ENCODE measurements at regions not wholly inside any gene's neighbourhood (a gene's known extent, or its start where the extent isn't known, plus 50 kb on each side); places are given as distances from the start of the nearest gene placed in this dataset.

GRCh38 chr4:176898791-176899190, 106.1 kb upstream of the VEGFC start:
- ChIA-PET CTCF (interaction anchor here (2.6 kb wide), 1 partner anchor 148 kb away, joined by 13 read pairs; no protein-coding TSS in a partner anchor), POLR2A (no interaction called here)
- Histone ChIP-seq H3K4me1 (ENCODE audit: control insufficient read depth, extremely low read depth, insufficient read depth, low read length) (peaks cover 17% of the 10 kb centered on the region), H3K9me1 (replicated peaks; ENCODE audit: control insufficient read depth, extremely low read depth, insufficient read depth, low read length) (no peaks in the 10 kb centered on the region), H3K4me3 (replicated peaks in 1 of 3; ENCODE audit: insufficient read depth in 1 of 3, low read depth in 1 of 3, low read length in 3 of 3) (no peak overlapping the region), H4K20me1 (replicated peaks; ENCODE audit: control insufficient read depth, extremely low read depth, insufficient read depth, low read length) (no peaks in the 10 kb centered on the region), H3K36me3 (ENCODE audit: control insufficient read depth in 2 of 2, extremely low read depth in 1 of 2, insufficient read depth in 2 of 2, low read length in 2 of 2) (no peaks in the 10 kb centered on the region), H3K9me3 (replicated peaks; ENCODE audit: control insufficient read depth, insufficient read depth, low read length) (no peaks in the 10 kb centered on the region), H3K27ac (ENCODE audit: insufficient read depth, low read depth, low read length) (no peak overlapping the region), H3K27me3 (ENCODE audit: control insufficient read depth in 2 of 2, insufficient read depth in 2 of 2, low read length in 2 of 2) (no peaks in the 10 kb centered on the region), H3K9ac (replicated peaks; ENCODE audit: extremely low read depth, insufficient read depth, low read length) (no peak overlapping the region), H3K4me2 (ENCODE audit: insufficient read depth, low read length) (no peak overlapping the region), H2AFZ (ENCODE audit: low read depth, low read length) (no peak overlapping the region), H3K79me2 (ENCODE audit: control insufficient read depth, insufficient read depth, low read length) (no peaks in the 10 kb centered on the region)
- dilution Hi-C loops (cut with MboI; ENCODE audit: extremely low pct_ligation_motif_present, low sequenced_read_pairs): no loop called here
- no peak for FAIRE-seq
- intact Hi-C loops (cut with micrococcal nuclease): no loop called here
- TF ChIP-seq MAX (IDR thresholded peaks at IDR 0.05; ENCODE audit: insufficient read depth, insufficient read length) (no peak), FOS (IDR thresholded peaks at IDR 0.05; ENCODE audit: borderline replicate concordance, insufficient read depth, low read length) (no peak), MYC (IDR thresholded peaks at IDR 0.05; ENCODE audit: low read depth, low read length) (no peak), GATA2 (IDR thresholded peaks at IDR 0.05; ENCODE audit: insufficient read depth, insufficient read length, low read depth, low read length) (no peak)
- BruUV-seq (replicated peaks): no TSS peak
- DNase-seq (ENCODE audit: low read depth, low spot score): no peak

DNA sequence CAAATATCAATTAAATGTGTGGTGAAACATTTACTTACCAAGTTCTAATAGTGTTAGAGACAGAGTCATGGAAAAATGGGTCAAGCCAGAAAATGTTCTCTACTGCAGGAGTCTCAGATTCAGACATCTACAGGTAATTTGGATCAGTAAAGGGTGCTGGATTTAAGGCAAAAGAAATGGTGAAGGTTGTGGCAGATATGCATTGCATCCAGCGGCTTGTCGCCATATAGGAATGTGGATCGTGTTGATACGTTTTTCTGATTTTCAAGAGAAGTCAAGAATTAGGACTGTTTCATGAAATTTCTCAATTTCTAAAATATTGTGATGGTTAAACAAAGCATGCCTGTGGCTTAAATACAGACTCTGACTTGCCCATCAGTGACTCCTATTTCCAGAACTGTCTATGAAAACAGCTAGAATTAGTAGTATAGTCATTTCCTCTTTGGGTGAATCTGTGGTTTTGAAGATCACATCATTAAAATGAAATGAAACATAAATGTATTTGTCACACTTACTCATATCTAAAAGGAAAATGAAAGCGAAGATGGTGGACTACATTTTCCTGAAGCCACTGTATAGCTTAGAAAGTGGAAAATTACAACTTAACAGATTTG, 110.1 kb upstream of the VEGFC start:
- H3K27me3 ChIP-seq (ENCODE audit: control insufficient read depth in 2 of 2, insufficient read depth in 2 of 2, low read length in 2 of 2): no peaks in the 10 kb centered on the region
- H3K4me2 ChIP-seq (ENCODE audit: insufficient read depth, low read length): peak overlapping the region; percentile 86
- intact Hi-C loops (cut with micrococcal nuclease) (loop anchor here (1.0 to 5.0 kb wide), 3 partner anchors 16 to 111 kb away; partner anchors contain the start of gene VEGFC), dilution Hi-C loops (cut with MboI; ENCODE audit: extremely low pct_ligation_motif_present, low sequenced_read_pairs) (no loop called here)
- H3K9me3 ChIP-seq (replicated peaks; ENCODE audit: control insufficient read depth, insufficient read depth, low read length): no peaks in the 10 kb centered on the region
- no peaks in the 10 kb centered on the region for H3K79me2 ChIP-seq (ENCODE audit: control insufficient read depth, insufficient read depth, low read length)
- peak overlapping the region; percentile 49 for H2AFZ ChIP-seq (ENCODE audit: low read depth, low read length)
- ChIA-PET CTCF (interaction anchor here (0.7 to 3.0 kb wide), 8 partner anchors 9 to 436 kb away, joined by 3 to 25 read pairs (median 3); partner anchors contain the start of gene VEGFC), POLR2A (no interaction called here)
- peak; percentile 35 for FAIRE-seq
- TSS peak; percentile 72 for BruUV-seq (replicated peaks)
- no peaks in the 10 kb centered on the region for H3K9me1 ChIP-seq (replicated peaks; ENCODE audit: control insufficient read depth, extremely low read depth, insufficient read depth, low read length)
- H3K27ac ChIP-seq (ENCODE audit: insufficient read depth, low read depth, low read length): peak overlapping the region; percentile 55
- no peaks in the 10 kb centered on the region for H3K36me3 ChIP-seq (ENCODE audit: control insufficient read depth in 2 of 2, extremely low read depth in 1 of 2, insufficient read depth in 2 of 2, low read length in 2 of 2)
- H3K9ac ChIP-seq (replicated peaks; ENCODE audit: extremely low read depth, insufficient read depth, low read length): no peak overlapping the region
- H4K20me1 ChIP-seq (replicated peaks; ENCODE audit: control insufficient read depth, extremely low read depth, insufficient read depth, low read length): no peaks in the 10 kb centered on the region
- TF ChIP-seq FOS (IDR thresholded peaks at IDR 0.05; ENCODE audit: borderline replicate concordance, insufficient read depth, low read length) (peak; percentile 79), POLR2A (IDR thresholded peaks at IDR 0.05; ENCODE audit: low read depth, low read length) (no peak), EZH2 (IDR thresholded peaks at IDR 0.05; ENCODE audit: borderline replicate concordance, low read depth, low read length, severe bottlenecking) (no peak), CTCF (IDR thresholded peaks at IDR 0.05; ENCODE audit: extremely low read depth in 1 of 2, insufficient read depth in 1 of 2, low read depth in 1 of 2, low read length in 2 of 2) (no peak), JUN (IDR thresholded peaks at IDR 0.05; ENCODE audit: borderline replicate concordance, insufficient read depth, insufficient read length, low read depth) (no peak), MYC (IDR thresholded peaks at IDR 0.05; ENCODE audit: low read depth, low read length) (no peak), MAX (IDR thresholded peaks at IDR 0.05; ENCODE audit: insufficient read depth, insufficient read length) (no peak), GATA2 (IDR thresholded peaks at IDR 0.05; ENCODE audit: insufficient read depth, insufficient read length, low read depth, low read length) (no peak)
- DNase-seq (ENCODE audit: low read depth, low spot score): peak; percentile 57
- H3K4me1 ChIP-seq (ENCODE audit: control insufficient read depth, extremely low read depth, insufficient read depth, low read length): peaks cover 15% of the 10 kb centered on the region
- no peak overlapping the region for H3K4me3 ChIP-seq (replicated peaks in 1 of 3; ENCODE audit: insufficient read depth in 1 of 3, low read depth in 1 of 3, low read length in 3 of 3)
